Endothelial cell of umbilical vein (primary cell): ENCODE measurements at regions not wholly inside any gene's neighbourhood (a gene's known extent, or its start where the extent isn't known, plus 50 kb on each side); places are given as distances from the start of the nearest gene placed in this dataset.

Experiments used
- BruUV-seq: library from RNA; stranded (reverse); fragments of 400-500 nt; replicated peaks from 2 replicates; lab custom pipeline; 2021; lab: Mats Ljungman, UMichigan
- CTCF ChIA-PET: fragments of 300-600, 350-600 bp; sonication (Branson Sonifier 250); formaldehyde crosslinking; loops from one replicate; lab custom pipeline; 2021; ENCODE audit warnings: antibody characterized with exemption, inconsistent platforms; lab: Charles Lee
- POLR2A ChIA-PET: fragments of 300-600, 350-600 bp; sonication (Branson Sonifier 250); formaldehyde crosslinking; loops from one replicate; lab custom pipeline; 2021; ENCODE audit warnings: antibody characterized with exemption, inconsistent platforms; lab: Charles Lee
- DNase-seq: peaks from one replicate; pipeline ENCODE4 v3.0.0-alpha.2; 2011; ENCODE audit warnings: low read depth, low spot score
- FAIRE-seq: peaks from 2 replicates; lab custom pipeline; 2011; peaks lifted over from hg19 to GRCh38; lab: Jason Lieb, UNC
- H2AFZ ChIP-seq: 2 replicates; pipeline ENCODE4 v1.6.0; 2012; ENCODE audit warnings: low read depth, low read length, control low read depth, inconsistent platforms
- H3K27ac ChIP-seq: 2 replicates; pipeline ENCODE4 v1.5.1; 2011; ENCODE audit warnings: low read depth, mild to moderate bottlenecking, control low read depth, low read length, moderate library complexity; ENCODE audit not compliant: insufficient read depth
- H3K27me3 ChIP-seq, 2 experiments: 2 replicates each; pipeline versions ENCODE4 v1.6.0 to v1.6.1; 2011; ENCODE audit warnings: low read length in 2 of 2, mixed read lengths in 1 of 2; ENCODE audit not compliant: control insufficient read depth in 2 of 2, insufficient read depth in 2 of 2
- H3K36me3 ChIP-seq, 2 experiments: 2 replicates in 1 of 2; 3 replicates in 1 of 2; pipeline ENCODE4 v1.5.1; 2011; ENCODE audit warnings: low read length in 2 of 2, mild to moderate bottlenecking in 1 of 2, moderate library complexity in 1 of 2; ENCODE audit not compliant: control insufficient read depth in 2 of 2, insufficient read depth in 2 of 2; ENCODE audit errors: extremely low read depth in 1 of 2
- H3K4me1 ChIP-seq: 3 replicates; pipeline ENCODE4 v1.5.1; 2011; ENCODE audit warnings: mild to moderate bottlenecking, low read length; ENCODE audit not compliant: control insufficient read depth, insufficient read depth; ENCODE audit errors: extremely low read depth
- H3K4me2 ChIP-seq: 2 replicates; pipeline ENCODE4 v1.6.1; 2011; ENCODE audit warnings: low read length, control low read depth, mixed read lengths; ENCODE audit not compliant: insufficient read depth
- H3K4me3 ChIP-seq, 3 experiments: fragments of 200-600 bp in 1 of 3; sonication (generic), shearing (Covaris generic) in 1 of 3; replicated peaks in 1 of 3; 2 replicates each; pipeline ENCODE4 v1.5.1; 2011 to 2016; ENCODE audit warnings: control low read depth in 3 of 3, low read length in 3 of 3, mild to moderate bottlenecking in 2 of 3, inconsistent platforms in 1 of 3, low read depth in 1 of 3, moderate library complexity in 1 of 3; ENCODE audit not compliant: insufficient read depth in 1 of 3
- H3K79me2 ChIP-seq: 2 replicates; pipeline ENCODE4 v1.6.0; 2012; ENCODE audit warnings: low read length, inconsistent platforms; ENCODE audit not compliant: control insufficient read depth, insufficient read depth
- H3K9ac ChIP-seq: replicated peaks from 2 replicates; pipeline ENCODE3; 2011; ENCODE audit warnings: low read length, control low read depth; ENCODE audit not compliant: insufficient read depth; ENCODE audit errors: extremely low read depth
- H3K9me1 ChIP-seq: replicated peaks from 3 replicates; pipeline ENCODE4 v1.6.0; 2011; ENCODE audit warnings: mild to moderate bottlenecking, low read length; ENCODE audit not compliant: control insufficient read depth, insufficient read depth; ENCODE audit errors: extremely low read depth
- H3K9me3 ChIP-seq: replicated peaks from 2 replicates; pipeline ENCODE4 v1.5.1; 2012; ENCODE audit warnings: low read length, inconsistent platforms; ENCODE audit not compliant: control insufficient read depth, insufficient read depth
- H4K20me1 ChIP-seq: replicated peaks from 2 replicates; pipeline ENCODE3; 2011; ENCODE audit warnings: mild to moderate bottlenecking, low read length; ENCODE audit not compliant: control insufficient read depth, insufficient read depth; ENCODE audit errors: extremely low read depth
- CTCF ChIP-seq, 2 donors: IDR thresholded peaks; 1 replicate in 1 of 2; 2 replicates in 1 of 2; pipeline ENCODE4 v1.5.1; 2011; ENCODE audit warnings: low read length in 2 of 2, mild to moderate bottlenecking in 2 of 2, moderate library complexity in 2 of 2, control low read depth in 1 of 2, inconsistent platforms in 1 of 2, low read depth in 1 of 2; ENCODE audit not compliant: insufficient read depth in 1 of 2; ENCODE audit errors: extremely low read depth in 1 of 2
- EZH2 ChIP-seq: IDR thresholded peaks from 2 replicates; pipeline ENCODE4 v1.6.1; 2012; ENCODE audit warnings: borderline replicate concordance, low read depth, mild to moderate bottlenecking, moderate library complexity, low read length, inconsistent platforms; ENCODE audit not compliant: severe bottlenecking
- FOS ChIP-seq: IDR thresholded peaks from 2 replicates; pipeline ENCODE4 v1.6.1; 2011; ENCODE audit warnings: mild to moderate bottlenecking, low read length, moderate library complexity, borderline replicate concordance; ENCODE audit not compliant: insufficient read depth
- GATA2 ChIP-seq: IDR thresholded peaks from 2 replicates; pipeline ENCODE4 v1.7.0; 2011; ENCODE audit warnings: low read depth, mild to moderate bottlenecking, moderate library complexity, mixed read lengths, low read length; ENCODE audit not compliant: insufficient read length, insufficient read depth
- JUN ChIP-seq: IDR thresholded peaks from 2 replicates; pipeline ENCODE4 v1.6.1; 2011; ENCODE audit warnings: borderline replicate concordance, low read depth; ENCODE audit not compliant: insufficient read length, insufficient read depth
- MAX ChIP-seq: IDR thresholded peaks from 2 replicates; pipeline ENCODE4 v1.6.1; 2011; ENCODE audit not compliant: insufficient read depth, insufficient read length
- MYC ChIP-seq: IDR thresholded peaks from one replicate; pipeline ENCODE4 v1.6.1; 2011; ENCODE audit warnings: mild to moderate bottlenecking, low read depth, low read length
- POLR2A ChIP-seq: IDR thresholded peaks from 2 replicates; pipeline ENCODE4 v1.6.1; 2012; ENCODE audit warnings: low read depth, mild to moderate bottlenecking, control low read depth, low read length
- POLR2AphosphoS5 ChIP-seq: IDR thresholded peaks from 2 replicates; pipeline ENCODE4 v1.6.1; 2012; ENCODE audit warnings: low read depth, mild to moderate bottlenecking, control low read depth, low read length, moderate library complexity; ENCODE audit not compliant: insufficient read depth
- dilution Hi-C: fragments of 300-500 bp; cut with MboI; formaldehyde crosslinking; loops from one replicate; pipeline ENCODE4 v1.15.0; 2019; ENCODE audit warnings: low sequenced_read_pairs; ENCODE audit not compliant: extremely low pct_ligation_motif_present
- intact Hi-C: fragments of 100-400 bp; cut with micrococcal nuclease; formaldehyde crosslinking; loops from one replicate; pipeline ENCODE4 v1.10.0; 2022

- CTCF ChIA-PET = interaction anchor here (1.0 kb wide), 1 partner anchor 425 kb away, joined by 3 read pairs; no protein-coding TSS in a partner anchor
- no peak for TF ChIP-seq MAX
- TF ChIP-seq MYC = no peak
- no peak for TF ChIP-seq POLR2A
- no peak for TF ChIP-seq CTCF (IDR thresholded peaks at IDR 0.05; ENCODE audit: extremely low read depth in 1 of 2, insufficient read depth in 1 of 2, low read depth in 1 of 2, low read length in 2 of 2)
- no peak for TF ChIP-seq GATA2
- TF ChIP-seq POLR2AphosphoS5 = no peak
- no peak for TF ChIP-seq JUN
- no peak for TF ChIP-seq FOS
- TF ChIP-seq EZH2 = no peak
- no peak overlapping the region for H3K4me2 ChIP-seq
- dilution Hi-C loops = no loop called here
- no peak for DNase-seq
- no TSS peak for BruUV-seq
- POLR2A ChIA-PET = no interaction called here
- H3K4me1 ChIP-seq = no peaks in the 10 kb centered on the region
- no peaks in the 10 kb centered on the region for H3K9me1 ChIP-seq
- no peaks in the 10 kb centered on the region for H3K36me3 ChIP-seq
- no peaks in the 10 kb centered on the region for H3K9me3 ChIP-seq
- H2AFZ ChIP-seq = no peak overlapping the region
- no peaks in the 10 kb centered on the region for H3K79me2 ChIP-seq
- H3K27ac ChIP-seq = no peak overlapping the region
- intact Hi-C loops = loop anchor here (10.0 kb wide), 1 partner anchor 231 kb away; no protein-coding TSS in a partner anchor
- H4K20me1 ChIP-seq = no peaks in the 10 kb centered on the region
- H3K27me3 ChIP-seq = no peaks in the 10 kb centered on the region
- FAIRE-seq = no peak
- no peak overlapping the region for H3K4me3 ChIP-seq
- no peak overlapping the region for H3K9ac ChIP-seq
Measured at GRCh38 chr1:79264285-79264684, 257.8 kb upstream of the ADGRL4 start.
